ENCODE measurements at regions not wholly inside any gene's neighbourhood (a gene's known extent, or its start where the extent isn't known, plus 50 kb on each side); places are given as distances from the start of the nearest gene placed in this dataset.

- peaks cover 13% of the 10 kb centered on the region for H3K27me3 Mint-ChIP-seq (ENCODE audit: insufficient read depth)
- no peak for TF ChIP-seq CTCF (IDR thresholded peaks at IDR 0.05)
- no peaks in the 10 kb centered on the region for H3K36me3 Mint-ChIP-seq (ENCODE audit: low read depth)
- DNase-seq: no peak
- H3K4me1 Mint-ChIP-seq (ENCODE audit: low read depth): no peaks in the 10 kb centered on the region
- H3K9me3 Mint-ChIP-seq: no peaks in the 10 kb centered on the region
- no peak overlapping the region for H3K4me3 Mint-ChIP-seq
- H3K27ac Mint-ChIP-seq: no peak overlapping the region
Observed at GRCh38 chr2:60678551-60678950, 77.5 kb upstream of the PAPOLG start.

- peaks cover 13% of the 10 kb centered on the region for H3K27me3 Mint-ChIP-seq (ENCODE audit: insufficient read depth)
- no peaks in the 10 kb centered on the region for H3K4me1 Mint-ChIP-seq (ENCODE audit: low read depth)
- no peak overlapping the region for H3K27ac Mint-ChIP-seq
- H3K4me3 Mint-ChIP-seq: no peak overlapping the region
- no peaks in the 10 kb centered on the region for H3K36me3 Mint-ChIP-seq (ENCODE audit: low read depth)
- TF ChIP-seq CTCF (IDR thresholded peaks at IDR 0.05): no peak
- no peak for DNase-seq
- H3K9me3 Mint-ChIP-seq: no peaks in the 10 kb centered on the region
Observed at GRCh38 chr2:60679036-60679780, 76.9 kb upstream of the PAPOLG start.

GRCh38 chr2:60693551-60693950 is 62.5 kb upstream of the PAPOLG start:
- no peak overlapping the region for H3K4me3 Mint-ChIP-seq

GRCh38 chr2:60695793-60696192 is 60.3 kb upstream of the PAPOLG start:
- TF ChIP-seq CTCF (IDR thresholded peaks at IDR 0.05): no peak
- peaks cover 31% of the 10 kb centered on the region for H3K27me3 Mint-ChIP-seq (ENCODE audit: insufficient read depth)
- H3K4me3 Mint-ChIP-seq: no peak overlapping the region
- H3K9me3 Mint-ChIP-seq: no peaks in the 10 kb centered on the region
- H3K27ac Mint-ChIP-seq: no peak overlapping the region
- no peak for DNase-seq
- H3K36me3 Mint-ChIP-seq (ENCODE audit: low read depth): no peaks in the 10 kb centered on the region
- no peaks in the 10 kb centered on the region for H3K4me1 Mint-ChIP-seq (ENCODE audit: low read depth)

More at GRCh38 chr2:60693551-60693950, 62.5 kb upstream of the PAPOLG start:
- DNase-seq: no peak
- Mint-ChIP-seq H3K36me3 (ENCODE audit: low read depth) (no peaks in the 10 kb centered on the region), H3K27ac (no peak overlapping the region), H3K27me3 (ENCODE audit: insufficient read depth) (peaks cover 37% of the 10 kb centered on the region), H3K9me3 (no peaks in the 10 kb centered on the region), H3K4me1 (ENCODE audit: low read depth) (no peaks in the 10 kb centered on the region)
- TF ChIP-seq CTCF (IDR thresholded peaks at IDR 0.05): no peak

GRCh38 chr2:60699617-60700016 is 56.5 kb upstream of the PAPOLG start:
- no peaks in the 10 kb centered on the region for H3K36me3 Mint-ChIP-seq (ENCODE audit: low read depth)

More at GRCh38 chr2:60699617-60700016, 56.5 kb upstream of the PAPOLG start:
- H3K27me3 Mint-ChIP-seq (ENCODE audit: insufficient read depth): peaks cover 20% of the 10 kb centered on the region
- no peak overlapping the region for H3K27ac Mint-ChIP-seq
- DNase-seq: no peak
- H3K4me3 Mint-ChIP-seq: no peak overlapping the region
- no peaks in the 10 kb centered on the region for H3K4me1 Mint-ChIP-seq (ENCODE audit: low read depth)
- TF ChIP-seq CTCF (IDR thresholded peaks at IDR 0.05): no peak
- H3K9me3 Mint-ChIP-seq: no peaks in the 10 kb centered on the region

All from HFFc6 (cell line).